Karpas-422 (cell line): ENCODE measurements at regions not wholly inside any gene's neighbourhood (a gene's known extent, or its start where the extent isn't known, plus 50 kb on each side); places are given as distances from the start of the nearest gene placed in this dataset.

ENCODE experiments used
- DNase-seq: peaks from one replicate; pipeline ENCODE4 v3.0.0-alpha.2; 2015
- H2AFZ ChIP-seq: fragments of 200-600 bp; sonication (generic); 2 replicates; pipeline ENCODE4 v1.6.1; 2014; ENCODE audit warnings: antibody characterized with exemption, low read length, mixed read lengths
- H3K27ac ChIP-seq: fragments of 200-600 bp; sonication (generic); 2 replicates; pipeline ENCODE4 v1.5.1; 2014; ENCODE audit warnings: mild to moderate bottlenecking, low read length, moderate library complexity
- H3K27me3 ChIP-seq: fragments of 200-600 bp; sonication (generic); 2 replicates; pipeline ENCODE4 v1.6.1; 2014; ENCODE audit warnings: low read length, mixed read lengths
- H3K36me3 ChIP-seq: fragments of 200-600 bp; sonication (generic); 2 replicates; pipeline ENCODE4 v1.6.1; 2014; ENCODE audit warnings: low read length, mixed read lengths; ENCODE audit not compliant: insufficient read depth
- H3K4me1 ChIP-seq: fragments of 200-600 bp; sonication (generic); 2 replicates; pipeline ENCODE4 v1.6.1; 2014; ENCODE audit warnings: mild to moderate bottlenecking, low read length, mixed read lengths
- H3K4me2 ChIP-seq: fragments of 200-600 bp; sonication (generic); 2 replicates; pipeline ENCODE4 v1.6.1; 2014; ENCODE audit warnings: low read length, low read depth, mild to moderate bottlenecking; ENCODE audit not compliant: poor library complexity, severe bottlenecking
- H3K4me3 ChIP-seq: fragments of 200-600 bp; sonication (generic); 2 replicates; pipeline ENCODE4 v1.5.1; 2014; ENCODE audit warnings: mild to moderate bottlenecking, antibody characterized with exemption, low read length, mixed read lengths
- H3K79me2 ChIP-seq: fragments of 200-600 bp; sonication (generic); 2 replicates; pipeline ENCODE4 v1.6.1; 2014; ENCODE audit warnings: mild to moderate bottlenecking, low read length, mixed read lengths
- H3K9ac ChIP-seq: fragments of 200-600 bp; sonication (generic); 2 replicates; pipeline ENCODE4 v1.6.0; 2014; ENCODE audit warnings: low read length
- H3K9me2 ChIP-seq: fragments of 200-600 bp; sonication (generic), shearing (Covaris generic); replicated peaks from 2 replicates; pipeline ENCODE4 v1.6.0; 2014; ENCODE audit warnings: mild to moderate bottlenecking, low read length, moderate library complexity; ENCODE audit not compliant: insufficient read depth
- H3K9me3 ChIP-seq: fragments of 300-700, 200-600 bp; sonication (generic); 2 replicates; pipeline ENCODE4 v1.6.1; 2014; ENCODE audit warnings: low read length, mixed read lengths
- H4K20me1 ChIP-seq: fragments of 200-600 bp; sonication (generic); 2 replicates; pipeline ENCODE4 v1.6.1; 2014; ENCODE audit warnings: mild to moderate bottlenecking, antibody characterized with exemption, low read length, low read depth; ENCODE audit not compliant: insufficient read depth

DNA sequence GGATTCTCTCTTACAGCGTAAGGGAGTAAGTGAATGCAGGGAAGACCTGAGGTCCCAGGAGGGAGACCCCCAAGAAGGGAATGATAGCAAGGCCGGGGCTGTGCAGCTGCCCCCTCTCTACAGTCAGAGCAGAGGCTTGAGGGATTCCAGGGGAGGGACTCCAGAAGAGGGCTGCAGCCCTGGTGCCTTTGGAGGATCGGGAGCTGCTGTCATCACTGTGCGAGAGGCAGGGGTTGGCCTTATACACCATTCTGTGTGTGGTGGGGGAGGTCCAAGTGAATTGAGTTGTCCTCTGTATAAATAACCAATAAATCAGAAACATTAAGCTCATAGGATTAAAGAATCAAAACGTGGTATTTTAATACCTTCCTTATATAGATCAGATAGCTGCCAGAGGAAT, 114.9 kb downstream of the GLI2 start:
- no peak for DNase-seq
- Histone ChIP-seq H3K36me3 (no peaks in the 10 kb centered on the region), H3K9me3 (no peaks in the 10 kb centered on the region; the same call in 1 of the 2 replicates), H4K20me1 (no peaks in the 10 kb centered on the region), H2AFZ (no peak overlapping the region), H3K27me3 (no peaks in the 10 kb centered on the region), H3K4me1 (no peaks in the 10 kb centered on the region), H3K9ac (no peak overlapping the region), H3K4me3 (no peak overlapping the region), H3K27ac (no peak overlapping the region), H3K79me2 (no peaks in the 10 kb centered on the region), H3K9me2 (no peaks in the 10 kb centered on the region), H3K4me2 (no peak overlapping the region)

DNA sequence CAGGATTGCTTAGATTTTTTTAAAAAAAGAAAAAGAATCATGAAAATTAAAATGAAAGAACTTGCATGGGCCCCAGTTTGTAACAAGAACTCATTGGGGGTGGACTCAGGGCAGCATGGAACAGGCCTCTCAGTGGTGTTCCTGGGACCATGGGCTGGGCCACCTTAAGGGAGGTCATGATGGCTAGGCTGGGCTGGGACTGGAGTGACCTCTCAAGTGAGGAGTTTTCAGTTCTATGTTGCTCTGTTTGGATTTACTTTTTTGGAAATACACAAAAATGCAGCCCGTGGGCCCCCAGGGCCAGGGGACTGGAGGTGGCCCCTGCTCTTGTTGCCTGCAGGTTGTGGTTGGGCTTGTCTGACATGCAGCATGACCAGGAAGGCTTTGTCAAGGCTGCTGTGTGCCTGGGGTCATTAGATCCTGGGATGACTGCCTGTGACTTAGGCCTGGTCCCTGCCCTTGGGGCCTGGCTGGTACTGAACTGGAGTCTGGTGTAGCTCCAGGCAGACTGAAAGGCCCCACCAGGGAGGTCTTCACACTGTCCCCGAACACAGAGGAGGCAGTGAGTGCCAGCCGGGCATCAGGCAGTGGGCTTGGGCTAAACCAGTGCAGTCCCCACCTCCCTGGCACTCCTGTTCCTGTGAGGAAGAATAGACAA, 115.6 kb downstream of the GLI2 start:
- Histone ChIP-seq H3K9ac (no peak overlapping the region), H3K79me2 (no peaks in the 10 kb centered on the region), H3K36me3 (no peaks in the 10 kb centered on the region), H4K20me1 (no peaks in the 10 kb centered on the region), H3K4me3 (no peak overlapping the region), H3K27ac (no peak overlapping the region), H3K9me2 (no peaks in the 10 kb centered on the region), H3K4me1 (no peaks in the 10 kb centered on the region), H2AFZ (no peak overlapping the region), H3K27me3 (no peaks in the 10 kb centered on the region), H3K9me3 (no peaks in the 10 kb centered on the region; the same call in 1 of the 2 replicates), H3K4me2 (no peak overlapping the region)
- no peak for DNase-seq

DNA sequence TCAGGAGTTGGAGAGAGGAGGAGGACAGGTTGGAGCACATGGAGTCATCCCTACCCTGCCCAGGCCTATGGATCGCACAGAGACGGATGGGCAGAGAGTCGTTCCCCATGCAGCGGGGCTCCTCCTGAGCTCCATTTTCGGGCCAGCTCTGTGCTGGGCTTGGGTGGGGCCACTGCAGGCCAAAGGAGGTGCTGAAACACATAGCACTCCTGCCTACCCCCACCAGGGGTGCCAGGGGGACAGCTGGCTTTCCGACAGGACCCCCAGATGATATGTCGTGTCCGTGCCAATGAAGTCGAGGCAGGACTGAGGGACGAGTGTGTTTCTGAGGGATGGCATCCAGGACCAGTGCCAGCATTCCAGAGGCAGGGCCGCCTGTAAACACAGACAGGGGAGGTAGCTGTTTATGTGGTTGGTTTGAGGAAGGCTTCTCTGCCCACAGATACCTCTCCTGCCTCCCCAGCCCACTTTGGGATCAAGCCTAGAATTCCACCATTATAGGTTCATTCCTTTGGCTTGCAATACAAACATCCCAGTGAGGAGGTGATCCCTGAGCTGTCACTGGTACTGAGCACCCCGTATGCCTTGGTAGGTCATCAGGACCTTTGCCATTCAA, 116.6 kb downstream of the GLI2 start:
- Histone ChIP-seq H3K4me1 (no peaks in the 10 kb centered on the region), H3K4me3 (no peak overlapping the region)

DNA sequence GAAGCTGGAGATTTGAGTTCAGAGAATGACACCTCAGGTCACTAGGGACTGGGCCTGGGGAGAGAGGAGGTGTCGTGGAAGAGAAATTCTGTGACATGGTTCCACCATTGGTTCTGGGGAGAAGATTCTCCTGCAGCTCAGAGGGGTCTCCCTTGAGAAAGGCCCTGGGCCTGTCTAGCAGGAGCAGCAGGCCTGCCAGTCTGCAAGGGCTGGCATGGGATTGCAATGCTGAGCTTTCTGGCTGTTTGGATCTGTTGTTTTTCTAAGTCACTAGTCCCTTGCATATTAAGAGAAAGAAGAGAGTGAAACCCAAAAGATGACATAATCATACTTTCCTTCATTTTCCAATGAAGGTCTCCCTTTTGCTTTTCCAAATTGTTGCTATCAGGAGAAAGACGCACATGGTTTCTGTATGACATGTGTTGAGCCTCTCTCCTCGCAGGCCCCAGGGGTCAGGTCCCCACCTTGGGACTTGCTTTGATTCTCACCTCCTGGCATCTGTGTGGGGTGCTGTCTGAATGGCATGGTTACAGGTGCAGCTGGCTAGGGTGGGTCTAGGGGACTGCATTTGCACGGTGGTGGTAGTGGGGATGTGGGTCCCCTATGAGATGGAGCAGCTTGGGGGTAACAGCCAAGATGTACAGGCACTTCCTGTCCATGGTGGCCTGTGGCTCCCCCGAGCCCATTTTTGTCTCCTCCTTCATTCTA, 117.8 kb downstream of the GLI2 start:
- H3K9ac ChIP-seq, result no peak overlapping the region
- H4K20me1 ChIP-seq, result no peaks in the 10 kb centered on the region
- H3K9me3 ChIP-seq, result no peaks in the 10 kb centered on the region; the same call in 1 of the 2 replicates
- no peak overlapping the region for H3K4me3 ChIP-seq
- no peaks in the 10 kb centered on the region for H3K79me2 ChIP-seq
- no peak overlapping the region for H2AFZ ChIP-seq
- H3K27me3 ChIP-seq, result no peaks in the 10 kb centered on the region
- H3K4me1 ChIP-seq, result no peaks in the 10 kb centered on the region
- no peaks in the 10 kb centered on the region for H3K36me3 ChIP-seq
- no peak overlapping the region for H3K4me2 ChIP-seq
- DNase-seq, result no peak
- no peak overlapping the region for H3K27ac ChIP-seq
- H3K9me2 ChIP-seq, result no peaks in the 10 kb centered on the region

More for the DNA sequence above, 116.6 kb downstream of the GLI2 start:
- no peak overlapping the region for H2AFZ ChIP-seq
- H3K9me2 ChIP-seq, result no peaks in the 10 kb centered on the region
- no peak overlapping the region for H3K27ac ChIP-seq
- H3K4me2 ChIP-seq, result no peak overlapping the region
- no peaks in the 10 kb centered on the region for H3K36me3 ChIP-seq
- no peaks in the 10 kb centered on the region for H3K27me3 ChIP-seq
- H4K20me1 ChIP-seq, result no peaks in the 10 kb centered on the region
- no peaks in the 10 kb centered on the region; the same call in 1 of the 2 replicates for H3K9me3 ChIP-seq
- DNase-seq, result no peak
- H3K79me2 ChIP-seq, result no peaks in the 10 kb centered on the region
- no peak overlapping the region for H3K9ac ChIP-seq

DNA sequence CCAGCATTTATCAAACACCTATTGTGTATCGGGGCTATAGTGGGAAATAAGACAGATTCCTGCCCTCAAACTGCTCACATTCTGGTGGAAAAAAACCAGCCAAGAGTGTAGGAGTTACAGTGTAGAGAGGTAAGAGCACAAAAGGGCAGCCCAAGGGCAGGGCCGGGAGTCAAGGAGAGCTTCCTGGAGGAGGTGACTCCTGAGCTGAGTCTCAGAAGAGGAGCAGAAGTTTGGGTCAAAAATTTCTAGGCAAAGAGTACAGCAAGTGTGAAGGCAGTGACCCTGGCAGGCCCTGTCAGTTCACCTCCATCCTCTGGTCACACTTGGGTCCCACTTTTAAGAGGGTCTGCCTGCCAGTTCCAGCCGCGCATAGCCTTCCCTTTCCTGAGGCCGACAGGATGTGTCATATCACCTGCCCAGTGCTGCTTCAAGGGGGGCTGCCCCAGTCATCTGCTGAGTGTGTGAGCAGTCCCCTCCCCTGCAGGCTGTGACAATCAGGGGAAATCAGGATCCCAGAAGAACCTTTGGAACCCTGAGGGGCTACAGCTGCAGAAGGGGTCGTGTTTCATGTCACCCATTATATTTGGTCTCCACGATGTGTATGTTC, 118.4 kb downstream of the GLI2 start:
- Histone ChIP-seq H3K4me2 (no peak overlapping the region), H3K27me3 (no peaks in the 10 kb centered on the region), H3K4me1 (no peaks in the 10 kb centered on the region), H3K36me3 (no peaks in the 10 kb centered on the region), H4K20me1 (no peaks in the 10 kb centered on the region), H3K79me2 (no peaks in the 10 kb centered on the region), H3K9me3 (no peaks in the 10 kb centered on the region; the same call in 1 of the 2 replicates), H3K27ac (no peak overlapping the region), H3K4me3 (no peak overlapping the region), H3K9ac (no peak overlapping the region), H2AFZ (no peak overlapping the region), H3K9me2 (no peaks in the 10 kb centered on the region)
- DNase-seq, result no peak

DNA sequence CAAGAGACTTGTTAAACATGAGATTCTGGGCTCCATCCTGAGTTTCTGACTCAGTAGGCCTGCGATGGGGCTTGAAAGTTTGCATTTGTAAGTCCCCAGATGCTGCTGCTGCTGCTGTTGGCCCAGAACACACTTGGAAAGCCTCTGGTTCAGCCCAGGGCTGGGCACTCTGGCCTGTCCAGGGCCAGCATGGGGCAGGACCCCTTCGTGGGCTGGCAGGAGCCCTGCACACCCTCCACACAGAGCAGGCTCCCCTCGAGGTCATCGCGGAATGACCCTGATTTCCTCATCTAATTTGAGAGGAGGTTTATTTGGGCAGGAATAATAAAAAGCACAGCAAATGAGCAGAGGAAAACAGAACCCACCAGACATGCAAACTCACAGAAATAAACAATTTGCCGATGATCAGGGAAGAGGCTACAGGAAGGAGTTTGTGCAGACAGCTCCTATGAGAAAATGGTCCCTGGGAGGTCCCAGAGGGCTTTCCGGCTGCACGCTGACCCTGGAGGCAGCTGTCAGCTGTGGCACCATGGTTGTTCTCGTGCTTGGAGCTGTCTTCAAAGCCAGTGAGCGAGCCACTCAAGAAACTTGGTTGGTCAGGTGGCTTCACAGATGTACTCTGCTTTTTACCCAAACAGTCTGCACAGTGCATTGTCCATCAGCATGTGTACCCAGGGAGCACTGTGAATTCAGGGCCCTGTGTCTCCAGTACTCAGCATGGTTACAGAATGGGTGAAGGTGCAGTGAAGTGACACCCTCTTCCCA, 119.3 kb downstream of the GLI2 start:
- Histone ChIP-seq H3K4me1 (no peaks in the 10 kb centered on the region), H3K36me3 (no peaks in the 10 kb centered on the region), H3K4me3 (no peak overlapping the region), H3K27ac (no peak overlapping the region), H3K9me2 (no peaks in the 10 kb centered on the region), H3K27me3 (no peaks in the 10 kb centered on the region), H2AFZ (no peak overlapping the region), H3K4me2 (no peak overlapping the region), H3K79me2 (no peaks in the 10 kb centered on the region), H3K9me3 (no peaks in the 10 kb centered on the region), H3K9ac (no peak overlapping the region), H4K20me1 (no peaks in the 10 kb centered on the region)
- no peak for DNase-seq

GRCh38 chr2:120855855-120856405, 120.3 kb downstream of the GLI2 start:
- no peaks in the 10 kb centered on the region for H4K20me1 ChIP-seq
- DNase-seq, result no peak

More at GRCh38 chr2:120855855-120856405, 120.3 kb downstream of the GLI2 start:
- no peaks in the 10 kb centered on the region for H3K36me3 ChIP-seq
- H3K4me3 ChIP-seq, result no peak overlapping the region
- no peaks in the 10 kb centered on the region for H3K9me3 ChIP-seq
- no peaks in the 10 kb centered on the region for H3K79me2 ChIP-seq
- H3K9ac ChIP-seq, result no peak overlapping the region
- H3K27ac ChIP-seq, result no peak overlapping the region
- H3K9me2 ChIP-seq, result no peaks in the 10 kb centered on the region
- no peaks in the 10 kb centered on the region for H3K27me3 ChIP-seq
- no peaks in the 10 kb centered on the region for H3K4me1 ChIP-seq
- H3K4me2 ChIP-seq, result no peak overlapping the region
- H2AFZ ChIP-seq, result no peak overlapping the region
